ENCODE measurements at regions not wholly inside any gene's neighbourhood (a gene's known extent, or its start where the extent isn't known, plus 50 kb on each side); places are given as distances from the start of the nearest gene placed in this dataset.
A peak's percentile ranks its signal among the peaks of the same experiment; 100 is the strongest.

DNA sequence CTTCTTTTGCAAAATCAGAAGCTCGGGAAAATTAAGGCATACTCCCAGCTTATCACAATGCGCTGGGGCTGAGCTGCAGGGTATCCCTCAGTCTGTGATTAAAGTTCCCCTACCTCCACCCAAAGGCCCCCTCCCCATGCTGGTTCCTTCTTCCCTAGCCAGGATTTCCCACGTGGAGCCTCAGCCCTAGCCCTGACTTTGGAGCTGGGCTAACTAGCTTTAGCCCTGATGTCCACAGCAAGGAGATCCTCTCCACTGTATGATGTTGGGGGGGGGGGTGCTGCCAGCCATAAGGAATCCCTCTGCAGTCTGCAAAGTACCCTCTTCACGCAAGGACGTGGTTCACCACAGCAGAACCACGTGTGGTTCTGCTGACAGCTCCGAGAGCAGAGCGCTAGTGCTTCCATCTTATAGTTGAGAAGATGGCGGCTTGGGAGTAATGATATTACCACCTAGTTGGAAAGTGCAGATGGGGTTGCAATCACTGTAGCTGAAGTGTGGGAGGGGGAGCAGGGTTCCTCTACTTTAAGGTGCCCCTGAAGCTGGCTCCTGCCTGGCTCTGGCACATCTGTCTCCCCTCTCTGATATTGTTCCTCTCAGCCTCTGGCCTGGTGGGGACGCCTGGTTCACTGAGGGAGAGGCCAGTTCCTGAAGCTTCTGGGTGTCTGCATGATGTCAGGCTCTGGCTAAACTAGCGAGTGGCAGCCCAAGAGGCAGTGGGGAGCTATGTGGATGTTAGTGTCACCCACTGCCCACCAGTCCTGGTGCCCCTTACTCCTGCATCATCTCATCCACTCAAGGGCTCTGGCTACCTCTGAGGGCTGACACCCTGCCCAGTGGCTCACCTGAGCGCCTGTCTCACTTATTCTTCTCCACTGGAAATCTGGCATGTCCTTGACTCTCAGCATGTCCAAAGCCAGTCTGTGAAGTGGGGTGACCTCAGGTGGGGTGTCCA, 270.7 kb downstream of the RPS24 start:
- Histone ChIP-seq H3K9me3 (no peaks in the 10 kb centered on the region), H3K36me3 (no peaks in the 10 kb centered on the region), H3K27me3 (no peaks in the 10 kb centered on the region), H3K27ac (peak overlapping the region in 1 of 4 donors; percentile 86), H3K4me1 (peaks cover 0 to 18% (median 1%) of the 10 kb centered on the region in 4 donors), H3K4me3 (no peak overlapping the region)
- TF ChIP-seq EP300 (IDR thresholded peaks at IDR 0.05) (no peak), POLR2A (IDR thresholded peaks at IDR 0.05) (no peak)
- TF ChIP-seq, protein P1, sequence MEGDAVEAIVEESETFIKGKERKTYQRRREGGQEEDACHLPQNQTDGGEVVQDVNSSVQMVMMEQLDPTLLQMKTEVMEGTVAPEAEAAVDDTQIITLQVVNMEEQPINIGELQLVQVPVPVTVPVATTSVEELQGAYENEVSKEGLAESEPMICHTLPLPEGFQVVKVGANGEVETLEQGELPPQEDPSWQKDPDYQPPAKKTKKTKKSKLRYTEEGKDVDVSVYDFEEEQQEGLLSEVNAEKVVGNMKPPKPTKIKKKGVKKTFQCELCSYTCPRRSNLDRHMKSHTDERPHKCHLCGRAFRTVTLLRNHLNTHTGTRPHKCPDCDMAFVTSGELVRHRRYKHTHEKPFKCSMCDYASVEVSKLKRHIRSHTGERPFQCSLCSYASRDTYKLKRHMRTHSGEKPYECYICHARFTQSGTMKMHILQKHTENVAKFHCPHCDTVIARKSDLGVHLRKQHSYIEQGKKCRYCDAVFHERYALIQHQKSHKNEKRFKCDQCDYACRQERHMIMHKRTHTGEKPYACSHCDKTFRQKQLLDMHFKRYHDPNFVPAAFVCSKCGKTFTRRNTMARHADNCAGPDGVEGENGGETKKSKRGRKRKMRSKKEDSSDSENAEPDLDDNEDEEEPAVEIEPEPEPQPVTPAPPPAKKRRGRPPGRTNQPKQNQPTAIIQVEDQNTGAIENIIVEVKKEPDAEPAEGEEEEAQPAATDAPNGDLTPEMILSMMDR (IDR thresholded peaks at IDR 0.05) = no peak
- 91% methylated on average over 12 of the region's 12 CpGs for WGBS, 2 donors
- DNase-seq (ENCODE audit: low spot score in 2 of 2) = no peak

DNA sequence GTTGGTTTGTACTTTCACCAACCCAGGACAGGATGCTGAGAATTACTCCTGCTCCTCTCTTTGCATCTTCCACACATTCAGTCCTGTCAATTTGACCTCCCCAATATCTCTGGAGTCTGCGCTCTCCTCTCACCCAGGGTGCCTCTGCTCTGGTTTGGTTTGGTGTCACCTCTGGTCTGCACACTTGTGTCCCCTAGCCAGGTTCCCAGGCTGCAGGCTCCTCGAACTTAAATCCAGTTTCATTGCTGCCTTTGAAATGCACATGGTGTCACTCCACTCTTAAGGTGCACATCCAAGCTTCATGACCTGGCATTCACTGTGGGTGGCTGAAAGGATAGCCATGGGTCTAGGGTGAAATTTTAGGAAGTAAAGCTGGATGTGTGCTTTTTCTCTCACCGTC, 271.6 kb downstream of the RPS24 start:
- no peaks in the 10 kb centered on the region for H3K36me3 ChIP-seq
- no peak for DNase-seq (ENCODE audit: low spot score in 2 of 2)
- 83 to 87% methylated on average over 3 of the region's 3 CpGs for WGBS, 2 donors
- no peak for TF ChIP-seq EP300 (IDR thresholded peaks at IDR 0.05)
- no peak for TF ChIP-seq POLR2A (IDR thresholded peaks at IDR 0.05)
- TF ChIP-seq, protein P1 (IDR thresholded peaks at IDR 0.05) = no peak
- no peaks in the 10 kb centered on the region for H3K9me3 ChIP-seq
- no peak overlapping the region for H3K27ac ChIP-seq
- peaks cover 0 to 18% (median 1%) of the 10 kb centered on the region in 4 donors for H3K4me1 ChIP-seq
- H3K4me3 ChIP-seq = no peak overlapping the region
- no peaks in the 10 kb centered on the region for H3K27me3 ChIP-seq

DNA sequence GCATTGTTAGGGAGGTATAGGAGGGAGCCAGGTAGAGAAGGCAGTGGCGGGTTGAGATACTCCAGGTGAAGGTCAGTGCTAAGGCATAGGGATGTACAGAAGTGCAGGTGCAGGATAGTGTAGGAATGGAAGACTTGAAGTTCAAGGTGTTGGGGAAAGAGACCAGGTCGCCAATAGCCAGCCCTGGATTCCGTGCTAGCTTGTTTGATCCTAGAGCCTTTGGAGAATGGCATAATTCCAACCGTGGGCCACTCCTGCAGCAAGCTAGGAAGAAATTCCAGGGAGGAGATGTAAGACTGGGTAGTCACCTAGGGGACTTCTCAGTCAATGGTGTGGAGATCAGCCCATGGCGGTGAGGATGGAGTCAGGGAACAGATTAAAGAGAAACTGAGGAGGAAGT, 272.7 kb downstream of the RPS24 start:
- Histone ChIP-seq H3K9me3 (no peaks in the 10 kb centered on the region), H3K4me1 (peaks cover 0 to 18% (median 1%) of the 10 kb centered on the region in 4 donors), H3K36me3 (no peaks in the 10 kb centered on the region), H3K27me3 (no peaks in the 10 kb centered on the region), H3K4me3 (no peak overlapping the region), H3K27ac (no peak overlapping the region)
- no peak for TF ChIP-seq EP300 (IDR thresholded peaks at IDR 0.05)
- WGBS, 2 donors = 88 to 90% methylated on average over 5 of the region's 5 CpGs
- no peak for DNase-seq (ENCODE audit: low spot score in 2 of 2)

DNA sequence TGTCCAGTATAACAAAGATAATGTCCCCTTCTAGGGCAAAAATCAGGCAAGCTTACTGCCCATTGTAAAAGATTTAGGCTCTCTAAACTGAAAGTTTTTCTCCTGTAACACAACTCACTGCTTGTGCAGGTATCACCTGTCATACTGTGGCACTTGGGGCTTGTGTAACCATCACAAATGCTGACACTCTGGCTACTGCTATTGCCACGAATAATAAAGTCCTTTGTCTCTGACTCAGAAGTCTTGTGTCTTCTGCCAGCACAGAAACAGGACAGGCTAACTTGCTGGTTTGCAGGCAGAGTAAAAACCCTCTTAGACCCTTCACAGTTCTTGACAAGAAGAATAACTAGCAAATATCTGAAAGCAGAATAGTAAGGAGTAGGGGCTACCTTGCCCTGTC, 273.9 kb downstream of the RPS24 start:
- H3K4me3 ChIP-seq = no peak overlapping the region
- WGBS, 2 donors = 65 to 67% methylated on average over 1 of the region's 1 CpG
- DNase-seq (ENCODE audit: low spot score in 2 of 2) = no peak
- no peaks in the 10 kb centered on the region for H3K27me3 ChIP-seq
- H3K9me3 ChIP-seq = no peaks in the 10 kb centered on the region
- H3K27ac ChIP-seq = no peak overlapping the region
- peaks cover 0 to 12% (median 1%) of the 10 kb centered on the region in 4 donors for H3K4me1 ChIP-seq
- H3K36me3 ChIP-seq = no peaks in the 10 kb centered on the region
- TF ChIP-seq, protein P1 (IDR thresholded peaks at IDR 0.05) = no peak
- TF ChIP-seq EP300 (IDR thresholded peaks at IDR 0.05) (no peak), POLR2A (IDR thresholded peaks at IDR 0.05) (no peak)

DNA sequence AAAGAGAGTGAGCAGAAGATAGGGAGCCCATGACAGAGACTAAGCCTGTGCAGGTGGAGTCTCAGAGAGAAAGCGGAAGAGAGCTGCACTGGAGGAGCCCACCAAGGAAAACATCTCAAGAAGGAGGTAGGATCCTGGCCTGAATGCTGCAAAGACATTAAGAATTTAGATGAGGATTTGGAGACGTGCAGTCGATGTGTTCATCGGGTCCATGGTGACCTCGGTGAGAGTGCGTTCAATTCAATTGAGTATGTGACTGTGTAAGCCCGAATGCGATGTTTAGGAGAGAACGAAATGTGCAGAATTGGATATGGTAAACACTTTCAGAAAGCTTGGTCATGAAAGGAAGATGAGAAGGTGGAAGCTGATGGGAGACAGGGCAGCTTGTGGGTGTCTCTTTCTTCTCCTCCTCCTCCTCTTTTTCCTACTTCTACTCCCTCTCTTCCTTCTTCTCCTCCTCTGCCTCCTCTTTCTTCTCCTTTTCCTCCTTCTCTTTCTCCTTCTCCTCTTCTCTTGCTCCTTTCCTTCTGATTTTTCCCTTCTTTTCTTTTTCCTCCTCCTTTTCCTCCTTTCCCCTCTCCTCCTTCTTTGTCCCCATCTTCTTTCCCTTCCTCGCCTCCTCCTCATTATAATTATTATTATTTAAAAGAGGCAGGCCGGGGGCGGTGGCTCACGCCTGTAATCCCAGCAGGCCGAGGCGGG, 276.0 kb downstream of the RPS24 start:
- DNase-seq (ENCODE audit: low spot score in 2 of 2) = no peak
- no peak overlapping the region for H3K27ac ChIP-seq
- no peak overlapping the region for H3K4me3 ChIP-seq
- H3K4me1 ChIP-seq = no peaks in the 10 kb centered on the region
- no peaks in the 10 kb centered on the region for H3K27me3 ChIP-seq
- no peaks in the 10 kb centered on the region for H3K9me3 ChIP-seq
- no peak for TF ChIP-seq EP300 (IDR thresholded peaks at IDR 0.05)
- TF ChIP-seq POLR2A (IDR thresholded peaks at IDR 0.05) = no peak
- TF ChIP-seq, protein P1 (IDR thresholded peaks at IDR 0.05) = no peak
- no peaks in the 10 kb centered on the region for H3K36me3 ChIP-seq
- WGBS, 2 donors = 86 to 90% methylated on average over 15 of the region's 15 CpGs

All from tibial nerve (tissue), 4 donors.